ENCODE measurements at regions not wholly inside any gene's neighbourhood (a gene's known extent, or its start where the extent isn't known, plus 50 kb on each side); places are given as distances from the start of the nearest gene placed in this dataset.

DNA sequence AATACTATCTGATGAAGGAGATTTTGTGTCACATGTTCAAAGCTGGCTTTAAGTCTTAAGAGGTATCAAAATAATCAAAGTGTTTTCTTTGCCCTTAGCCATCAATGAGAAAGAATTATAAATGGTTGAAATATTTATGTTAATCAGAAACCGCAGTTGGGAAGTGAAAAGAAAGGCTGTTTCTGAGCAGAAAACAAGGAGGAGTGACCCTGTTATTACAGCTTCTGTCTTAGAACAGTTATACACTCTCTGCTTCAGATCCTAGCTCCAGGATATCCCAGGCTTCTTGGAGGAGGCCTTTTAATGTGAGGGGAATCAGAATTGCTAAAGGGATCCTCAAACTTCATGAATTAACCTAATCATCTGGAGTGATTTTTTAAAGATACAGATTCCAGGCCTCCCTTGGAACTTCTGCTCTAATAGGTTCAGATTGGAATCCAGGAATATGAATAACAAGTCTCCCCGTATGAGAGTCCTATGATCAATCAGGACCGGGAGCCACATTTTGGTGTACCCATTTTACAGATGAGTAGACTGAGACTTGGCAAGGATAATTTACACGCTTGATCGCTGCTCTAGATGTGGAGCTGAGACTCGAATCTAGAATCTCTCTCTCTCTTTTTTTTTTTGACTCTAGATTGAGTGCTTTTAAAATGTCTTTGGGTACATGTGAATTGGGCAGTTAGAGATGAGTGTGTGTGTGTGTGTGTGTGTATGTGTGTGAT lies 50.8 kb upstream of the JAG1 start:
- CTCF ChIA-PET, result no interaction called here

DNA sequence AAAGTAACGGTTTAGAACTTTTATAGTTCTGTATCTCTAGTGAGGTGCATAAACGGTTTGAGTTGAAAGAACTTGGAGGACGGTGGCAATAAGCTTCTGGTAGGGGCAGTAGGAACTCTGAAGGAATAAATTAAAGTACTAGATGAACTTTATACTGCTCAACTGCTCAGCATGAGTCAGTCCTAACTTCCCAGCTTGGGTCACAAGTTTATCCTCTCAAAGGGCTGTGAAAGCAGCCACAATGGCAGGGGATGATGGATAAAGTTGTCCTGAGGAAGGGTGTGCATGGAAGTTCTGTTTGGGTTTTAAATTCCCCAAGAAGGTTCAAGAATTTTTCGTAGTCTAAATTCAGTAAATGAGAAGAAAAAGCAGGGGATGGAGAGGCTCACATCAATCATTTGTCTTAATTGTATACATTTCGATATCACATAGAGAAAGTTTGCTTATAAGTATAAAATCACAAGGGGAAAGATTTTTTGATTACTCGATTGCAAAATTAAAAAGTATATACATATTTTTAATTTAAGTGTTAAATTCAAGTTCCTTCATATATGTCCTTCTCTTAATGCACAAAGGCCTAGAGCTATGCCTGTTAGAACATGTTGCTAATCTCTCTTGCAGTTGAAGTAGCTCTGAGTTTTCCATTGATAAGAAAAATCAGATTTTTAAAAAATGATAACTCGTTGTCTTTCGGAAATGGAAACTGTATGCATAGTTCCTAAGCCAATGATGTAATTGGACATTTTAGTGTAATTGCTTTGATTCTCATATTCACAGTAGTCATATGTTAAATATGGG lies 55.3 kb upstream of the JAG1 start:
- POLR2A ChIA-PET, result no interaction called here
- CTCF ChIA-PET, result no interaction called here

More for the DNA sequence above, 50.8 kb upstream of the JAG1 start:
- POLR2A ChIA-PET, result no interaction called here

DNA sequence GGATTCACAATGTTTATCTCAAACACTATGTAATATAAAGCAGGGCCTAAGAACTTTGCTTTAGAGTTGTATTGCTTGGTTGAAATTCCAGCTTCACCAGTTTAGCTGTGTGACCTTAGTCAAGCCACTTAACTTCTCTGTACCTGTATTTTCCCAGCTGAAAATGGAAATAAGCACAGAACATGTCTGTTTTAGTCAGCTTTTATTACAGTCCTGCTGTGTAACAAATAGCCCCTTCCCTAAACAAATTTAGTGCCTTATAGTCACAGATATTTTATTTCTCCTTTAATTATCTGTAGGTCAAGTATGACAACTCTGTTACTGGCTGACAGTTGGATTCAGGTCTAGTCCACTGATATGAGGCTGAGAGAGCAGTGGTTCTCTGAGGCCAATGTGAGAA lies 56.0 kb upstream of the JAG1 start:
- ChIA-PET POLR2A (no interaction called here), CTCF (no interaction called here)

DNA sequence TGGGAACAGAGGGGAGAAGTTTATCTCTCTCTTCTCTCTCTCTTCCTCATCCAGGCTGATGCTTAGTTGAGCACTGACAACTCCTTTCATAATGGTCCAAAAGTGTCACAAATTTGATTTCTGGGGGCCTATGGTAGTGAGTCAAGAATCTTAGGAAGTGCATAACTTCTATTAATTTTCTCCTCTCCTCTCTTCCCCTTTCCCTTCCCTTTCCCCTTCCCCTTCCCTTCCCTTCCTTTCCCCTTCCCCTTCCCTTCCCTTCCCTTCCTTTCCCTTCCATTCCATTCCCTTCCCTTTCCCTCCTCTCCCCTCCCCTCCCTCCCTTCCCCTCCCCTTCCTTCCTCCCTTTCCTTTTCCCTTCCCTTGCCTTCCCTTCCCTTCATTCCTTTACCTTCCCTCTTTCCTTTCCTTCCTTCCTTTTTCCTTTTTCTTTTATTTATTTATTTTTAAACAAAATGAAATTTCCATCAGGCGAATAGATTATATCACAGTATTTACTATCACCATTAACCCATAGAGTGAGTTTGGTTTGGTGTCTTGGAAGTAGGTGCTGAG lies 56.9 kb upstream of the JAG1 start:
- ChIA-PET CTCF (no interaction called here), POLR2A (no interaction called here)

DNA sequence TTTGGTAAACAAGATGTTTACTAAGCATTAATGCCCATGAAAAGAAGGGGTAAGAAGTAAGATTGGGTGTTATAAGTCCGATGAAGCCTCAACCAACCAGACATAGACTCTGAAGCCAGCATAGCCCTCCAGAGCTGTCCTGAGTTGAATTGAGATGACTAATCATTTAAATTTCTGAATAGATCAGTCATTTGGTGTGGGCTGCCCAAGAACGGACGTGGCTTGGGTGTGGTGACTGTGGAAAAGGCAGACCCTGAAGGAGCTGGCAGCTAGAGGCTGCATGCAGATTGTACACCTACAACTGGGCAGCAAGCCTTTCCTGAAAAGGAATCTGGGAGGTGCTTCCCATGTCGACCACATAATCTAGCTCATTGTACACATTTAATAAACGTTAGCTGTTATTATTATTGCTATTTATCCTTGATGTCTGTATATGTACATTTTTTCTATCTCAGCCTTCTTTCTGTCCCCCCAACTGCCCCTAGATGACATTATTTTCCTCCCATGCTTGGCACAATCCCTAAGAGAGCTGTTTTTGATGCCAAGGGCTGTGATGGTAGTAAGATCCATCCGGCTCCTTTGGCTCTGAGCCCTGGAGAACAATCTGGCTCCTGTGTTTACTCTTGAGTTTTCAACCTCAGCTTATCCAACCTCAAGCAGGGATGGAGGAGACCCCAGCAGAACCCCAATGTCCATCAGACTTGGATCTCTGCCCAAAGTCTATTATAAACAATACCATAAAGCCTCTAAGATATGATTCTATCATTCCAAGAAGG lies 57.6 kb upstream of the JAG1 start:
- CTCF ChIA-PET, result no interaction called here

DNA sequence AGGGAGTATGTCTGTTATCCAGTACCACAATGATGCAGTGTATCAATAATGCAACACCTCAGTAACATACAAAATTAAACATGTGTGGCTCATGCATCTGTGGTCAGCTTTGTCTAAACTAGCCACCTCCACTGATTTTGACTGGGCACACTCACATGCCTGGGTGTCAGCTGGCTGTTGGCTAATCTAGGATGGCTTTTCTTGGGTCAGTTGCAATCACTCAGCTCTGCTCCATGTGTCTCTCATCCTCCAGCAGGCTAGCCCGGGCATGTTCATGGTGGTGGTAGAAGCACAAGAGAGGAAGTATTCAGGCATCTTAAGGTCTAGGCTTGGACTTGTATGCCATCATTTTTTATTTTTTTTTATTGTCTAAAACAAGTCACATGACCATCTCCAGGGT lies 59.3 kb upstream of the JAG1 start:
- POLR2A ChIA-PET, result no interaction called here
- CTCF ChIA-PET, result no interaction called here

More for the DNA sequence above, 57.6 kb upstream of the JAG1 start:
- POLR2A ChIA-PET, result no interaction called here

DNA sequence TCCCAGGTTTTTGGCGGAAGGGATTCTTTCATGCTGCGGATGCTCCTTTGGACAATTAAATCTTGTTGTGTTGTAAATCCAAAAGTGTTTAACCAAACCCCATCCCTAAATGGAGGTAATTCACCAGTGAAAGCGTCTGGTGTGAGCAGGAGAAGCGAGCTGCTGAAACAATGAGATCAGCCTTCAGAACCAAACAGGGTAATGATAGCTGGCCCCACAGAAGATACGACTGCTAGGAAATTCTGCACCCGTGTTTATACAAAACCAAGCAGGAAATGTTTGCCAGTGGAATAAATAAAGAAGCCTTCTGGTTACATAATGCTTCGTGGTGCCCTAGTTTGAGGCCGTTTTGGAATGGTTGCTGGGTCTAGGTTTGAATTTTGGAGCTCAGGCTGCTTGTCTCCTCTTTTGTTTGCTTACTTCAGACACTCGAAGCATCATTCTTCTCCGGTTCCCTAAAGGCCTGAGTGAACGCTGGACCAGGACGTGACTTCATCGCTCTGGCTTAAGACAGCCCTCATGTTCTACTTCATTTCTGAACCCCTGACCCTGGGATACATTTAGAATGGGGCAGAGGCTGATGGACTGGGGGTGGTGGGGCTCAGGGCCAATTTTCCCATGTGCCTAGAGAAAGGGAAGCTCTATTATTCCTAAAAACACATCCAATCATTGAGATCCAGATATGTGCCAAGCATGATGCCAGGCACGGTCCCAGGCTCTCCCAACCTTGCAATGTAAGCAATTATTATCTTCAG lies 61.6 kb upstream of the JAG1 start:
- CTCF ChIA-PET, result no interaction called here
- POLR2A ChIA-PET, result no interaction called here

DNA sequence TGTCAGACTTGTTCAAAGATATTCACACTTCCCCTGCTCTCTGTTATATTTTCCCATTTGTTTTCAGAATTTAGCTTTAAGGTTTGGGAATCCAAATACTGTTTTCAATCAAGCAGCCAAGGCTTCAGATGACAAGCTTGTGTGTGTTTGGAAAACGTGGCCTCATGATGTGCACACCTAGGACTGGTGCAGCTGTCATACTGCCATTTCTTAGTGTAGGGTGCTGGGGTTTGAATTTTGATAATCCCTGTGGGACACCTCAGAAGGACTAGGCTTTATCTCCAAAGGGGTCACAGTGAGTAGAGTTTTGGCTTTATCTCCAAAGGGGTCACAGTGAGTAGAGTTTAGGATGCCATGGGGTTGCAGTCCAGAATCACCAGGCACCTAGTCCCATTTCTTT lies 65.3 kb upstream of the JAG1 start:
- ChIA-PET POLR2A (no interaction called here), CTCF (no interaction called here)

DNA sequence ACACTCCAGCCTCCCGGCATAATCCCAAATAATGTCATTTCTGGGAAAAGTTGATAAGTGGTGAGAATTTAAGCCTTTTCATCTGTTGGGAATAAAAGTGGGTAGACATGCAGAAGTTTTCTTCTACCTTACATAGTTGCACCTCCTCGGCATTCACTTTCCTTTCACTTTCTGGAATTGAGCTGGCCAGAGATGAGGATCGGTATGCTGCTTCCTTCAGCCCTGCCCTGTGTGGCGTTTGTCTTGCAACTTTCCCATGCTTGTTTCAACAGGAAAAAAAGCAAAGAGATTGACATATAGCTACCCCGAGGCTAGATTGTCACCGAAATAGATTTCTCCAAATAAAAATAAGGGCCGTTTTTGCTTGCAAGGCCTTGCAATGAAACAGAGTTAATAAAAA lies 65.8 kb upstream of the JAG1 start:
- ChIA-PET CTCF (no interaction called here), POLR2A (no interaction called here)

DNA sequence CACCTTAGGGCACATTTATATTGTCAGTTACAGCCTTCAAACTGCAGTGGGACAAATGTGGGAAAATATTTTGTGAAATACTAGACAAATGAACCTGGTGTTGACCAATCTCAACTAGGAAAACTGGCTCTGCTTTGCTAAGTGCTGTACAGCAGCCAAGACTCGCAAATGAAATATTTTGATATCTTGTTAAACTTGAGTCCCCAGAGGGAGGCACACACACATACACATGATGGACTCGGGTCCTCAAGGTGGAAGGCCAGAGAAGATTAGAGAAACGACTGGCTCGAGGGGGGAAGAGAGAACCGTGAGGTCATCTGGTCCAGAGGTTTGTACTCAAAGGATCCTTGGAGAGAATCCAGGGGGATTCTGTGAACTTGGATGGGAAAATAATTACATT lies 67.3 kb upstream of the JAG1 start:
- POLR2A ChIA-PET, result no interaction called here
- CTCF ChIA-PET, result no interaction called here

DNA sequence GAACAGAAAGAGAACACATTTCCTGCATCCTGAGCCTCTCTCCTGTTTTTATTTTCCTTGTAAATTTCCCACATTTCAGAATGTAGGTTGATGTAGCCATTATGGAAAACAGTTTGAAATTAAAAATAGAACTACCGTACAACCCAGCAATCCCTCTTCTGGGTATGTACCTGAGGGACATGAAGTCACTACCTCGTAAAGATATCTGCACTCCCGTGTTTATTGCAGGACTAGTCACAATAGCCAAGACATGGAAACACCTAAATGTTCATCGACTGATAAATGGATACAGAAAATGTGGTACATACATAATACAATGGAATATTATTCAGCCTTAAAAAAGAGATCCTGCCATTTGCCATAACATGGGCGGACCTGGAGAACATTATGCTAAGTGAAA lies 72.0 kb upstream of the JAG1 start:
- ChIA-PET POLR2A (no interaction called here), CTCF (no interaction called here)

DNA sequence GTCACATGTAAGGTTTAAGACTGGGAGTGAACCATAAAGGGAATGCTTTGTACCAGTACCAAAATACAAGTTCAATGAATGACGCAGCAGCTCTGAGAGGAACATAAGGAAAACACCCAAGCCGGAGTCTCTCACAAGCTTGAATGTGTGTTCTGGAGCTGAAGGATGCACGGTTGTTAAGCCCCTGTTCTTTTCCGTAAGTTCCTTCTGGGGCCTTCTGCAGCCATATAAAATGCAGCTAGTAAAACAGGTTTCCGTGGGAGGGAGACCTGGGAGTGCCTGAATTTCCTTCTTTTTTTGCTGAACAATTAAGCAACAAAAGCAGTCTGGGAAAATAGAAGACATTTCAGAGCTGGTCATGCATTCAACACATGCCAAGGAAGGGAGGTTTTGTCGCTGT lies 73.2 kb upstream of the JAG1 start:
- POLR2A ChIA-PET, result no interaction called here
- CTCF ChIA-PET, result no interaction called here

DNA sequence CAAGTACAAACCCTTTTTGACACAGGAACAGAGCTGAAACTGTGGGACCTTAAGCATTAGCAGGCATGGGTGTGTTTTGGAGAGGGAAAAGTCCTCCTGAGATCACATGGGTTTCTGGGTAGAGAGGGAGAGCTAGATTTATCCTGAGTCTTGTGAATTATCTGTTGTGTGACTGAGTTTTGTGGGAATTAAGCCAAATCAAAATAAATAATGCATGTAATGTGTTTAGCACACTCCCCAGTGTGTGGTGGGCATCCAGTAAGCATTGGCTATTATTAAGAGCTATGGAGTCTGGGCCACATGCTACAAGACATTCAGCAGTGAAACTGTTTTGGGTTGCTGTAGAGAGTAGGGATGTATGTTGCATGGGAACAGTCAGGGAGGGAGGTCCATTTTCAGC lies 75.3 kb upstream of the JAG1 start:
- POLR2A ChIA-PET, result no interaction called here
- CTCF ChIA-PET, result no interaction called here

DNA sequence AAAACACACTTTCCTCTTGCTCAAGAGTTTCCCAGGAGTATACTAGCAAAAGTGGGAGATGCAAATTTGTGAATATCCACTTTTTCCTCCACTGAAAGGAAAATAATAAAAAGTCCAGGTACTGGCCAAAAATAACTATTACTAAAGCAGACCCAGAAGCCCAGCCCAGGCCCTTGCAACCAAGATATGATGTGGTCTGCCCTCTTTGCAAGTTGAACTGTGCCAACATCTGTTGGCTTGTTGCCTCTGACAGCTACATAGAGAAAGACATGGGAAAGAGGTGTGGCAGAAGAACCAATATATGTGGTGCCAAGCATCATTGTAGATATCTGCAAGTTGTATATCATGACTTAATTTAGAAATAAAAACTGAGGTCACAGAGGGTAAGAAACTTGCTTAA lies 78.4 kb upstream of the JAG1 start:
- ChIA-PET CTCF (no interaction called here), POLR2A (no interaction called here)

DNA sequence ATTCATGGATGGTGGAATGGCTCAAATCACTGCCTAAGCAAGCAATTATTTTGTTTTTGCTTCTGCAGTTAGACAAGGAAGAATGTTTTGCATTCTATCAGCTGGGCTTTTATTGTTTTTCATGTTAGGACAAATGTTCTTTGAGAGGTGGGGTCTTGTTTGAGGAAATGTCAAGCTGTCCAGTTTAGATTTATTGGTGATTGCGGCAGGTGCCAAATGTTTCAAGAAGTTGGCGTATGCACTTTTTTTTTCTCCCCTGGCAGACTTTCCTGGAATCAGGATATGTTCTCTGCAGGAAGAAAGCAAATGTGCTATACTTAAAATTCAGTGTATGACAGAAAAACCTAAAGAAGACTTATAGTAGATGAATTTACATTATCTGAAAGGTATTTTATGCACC lies 81.0 kb upstream of the JAG1 start:
- POLR2A ChIA-PET, result no interaction called here
- CTCF ChIA-PET, result no interaction called here

DNA sequence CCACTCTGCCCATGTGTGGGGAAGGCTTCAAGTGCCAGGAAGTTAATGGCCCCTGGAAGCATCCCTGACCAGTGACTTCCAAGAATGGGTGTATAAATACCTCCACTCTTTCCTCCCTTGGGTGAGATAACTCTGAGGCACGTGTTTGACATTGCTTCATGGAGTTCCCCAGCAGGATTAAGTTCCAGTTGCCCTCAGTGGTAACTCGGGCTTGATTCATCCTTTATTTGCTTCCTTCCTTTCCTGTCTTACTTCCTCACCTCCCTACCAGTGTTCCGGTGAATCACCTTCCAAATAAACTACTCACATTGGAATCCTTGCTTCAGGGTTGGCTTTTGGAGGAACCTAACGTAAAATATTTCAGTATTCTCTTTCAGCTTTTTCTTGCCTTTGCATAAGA lies 84.6 kb upstream of the JAG1 start:
- CTCF ChIA-PET, result no interaction called here
- POLR2A ChIA-PET, result no interaction called here

DNA sequence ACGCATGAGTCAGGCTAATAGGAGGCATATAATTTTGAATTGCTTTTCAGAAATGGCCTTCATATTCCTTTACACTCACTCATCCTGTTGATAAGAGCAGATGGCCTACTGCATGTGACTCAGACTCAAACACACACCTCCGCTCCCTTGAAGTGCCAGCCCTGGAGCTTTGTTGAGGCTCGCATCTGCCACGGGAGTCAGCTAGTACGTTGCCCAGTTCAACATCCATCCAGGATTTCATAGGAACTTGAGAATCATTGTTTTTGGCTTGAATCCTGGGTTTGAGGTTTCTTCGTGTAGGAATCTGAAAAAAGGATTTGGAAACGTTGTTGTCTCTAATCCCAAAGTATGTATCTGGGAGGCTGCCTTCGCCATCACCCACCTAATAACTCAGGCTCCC lies 87.4 kb upstream of the JAG1 start:
- POLR2A ChIA-PET, result no interaction called here
- CTCF ChIA-PET, result interaction anchor here (0.6 kb wide), 1 partner anchor 15 kb away, joined by 5 read pairs; no protein-coding TSS in a partner anchor

DNA sequence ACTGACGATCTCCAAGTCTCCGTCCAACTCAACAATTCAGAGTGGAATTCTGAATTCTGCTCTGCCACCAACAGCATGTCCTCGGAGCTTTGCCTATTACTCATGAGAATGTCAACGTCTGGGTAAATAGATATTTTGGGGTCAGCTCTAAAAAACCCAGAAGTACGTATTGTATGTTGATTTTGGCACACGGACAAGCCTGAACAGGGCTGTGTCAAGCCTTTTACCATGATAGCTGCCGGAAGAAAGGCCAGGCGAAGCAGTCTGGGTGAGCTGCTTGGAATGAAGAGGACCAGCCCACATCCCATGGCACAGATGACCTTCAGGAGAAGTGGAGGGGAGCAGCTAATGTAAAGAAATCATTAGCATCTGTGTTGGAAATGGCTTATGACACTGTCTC lies 88.0 kb upstream of the JAG1 start:
- CTCF ChIA-PET, result no interaction called here
- POLR2A ChIA-PET, result no interaction called here

DNA sequence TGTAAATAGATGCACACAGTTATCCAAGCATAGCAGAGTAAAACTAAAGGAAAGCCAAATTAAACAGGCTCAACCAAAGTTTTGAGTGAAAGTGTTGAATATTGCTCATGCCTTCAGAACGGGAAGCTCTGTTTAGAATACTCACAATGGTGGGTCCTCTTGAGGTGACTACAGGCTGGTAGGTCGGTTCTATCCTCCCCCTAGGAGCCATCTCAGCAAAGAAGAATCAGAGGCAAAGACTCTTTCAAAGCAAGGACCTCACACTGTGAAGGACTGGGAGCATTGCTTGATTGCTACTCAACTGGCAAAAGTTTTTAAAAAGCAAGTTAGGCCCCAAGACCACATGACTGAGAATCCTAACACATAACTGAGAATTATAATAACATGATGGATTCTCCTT lies 88.4 kb upstream of the JAG1 start:
- ChIA-PET CTCF (no interaction called here), POLR2A (no interaction called here)

DNA sequence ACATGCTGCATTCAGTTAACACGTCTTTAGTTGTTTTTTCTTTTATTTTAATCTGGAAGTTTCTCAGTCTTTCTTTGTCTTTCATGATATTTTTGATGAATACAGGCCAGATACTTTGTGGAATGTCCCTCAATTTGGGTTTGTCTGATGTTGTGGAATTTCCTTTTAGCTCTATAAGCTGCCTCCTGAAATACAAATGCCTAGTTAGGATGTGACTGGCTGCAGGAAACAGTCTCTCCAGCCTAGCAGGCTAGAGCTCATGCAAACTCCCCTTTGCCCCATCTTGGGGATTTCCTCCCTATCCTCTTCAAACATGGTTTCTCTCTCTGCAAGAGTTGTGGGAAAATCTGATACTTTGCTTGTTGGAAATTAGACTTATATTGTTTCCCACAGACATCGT lies 89.3 kb upstream of the JAG1 start:
- ChIA-PET CTCF (no interaction called here), POLR2A (no interaction called here)

Data from activated CD8-positive, alpha-beta memory T cell treated with anti-CD3 and anti-CD28 coated beads for 36 hours (primary cell).